ENCODE measurements at regions not wholly inside any gene's neighbourhood (a gene's known extent, or its start where the extent isn't known, plus 50 kb on each side); places are given as distances from the start of the nearest gene placed in this dataset.

GRCh38 chr12:24039113-24039525, 89.6 kb upstream of the SOX5 start:
- Histone ChIP-seq H2AFZ (ENCODE audit: low read depth, low read length, poor library complexity, severe bottlenecking) (no peak overlapping the region), H3K9me2 (ENCODE audit: insufficient read depth) (no peaks in the 10 kb centered on the region), H3K9ac (ENCODE audit: low read length) (no peak overlapping the region), H4K20me1 (ENCODE audit: insufficient read depth) (no peaks in the 10 kb centered on the region), H3K4me1 (ENCODE audit: control insufficient read depth in 1 of 2, insufficient read depth in 2 of 2, low read length in 2 of 2) (no peaks in the 10 kb centered on the region), H3K9me3 (ENCODE audit: control insufficient read depth in 1 of 2, insufficient read depth in 1 of 2, low read depth in 1 of 2, low read length in 2 of 2) (peaks cover 0 to 19% of the 10 kb centered on the region in 2 experiments; a peak in 3 of 4 replicates), H3K79me2 (ENCODE audit: insufficient read depth, low read length) (no peaks in the 10 kb centered on the region), H3K27me3 (ENCODE audit: insufficient read depth, low read length) (no peaks in the 10 kb centered on the region), H3K36me3 (ENCODE audit: control insufficient read depth in 1 of 2, insufficient read depth in 2 of 2, low read length in 2 of 2) (no peaks in the 10 kb centered on the region), H3K4me3 (replicated peaks in 1 of 2; ENCODE audit: low read depth in 1 of 2, low read length in 2 of 2) (no peak overlapping the region), H3K4me2 (ENCODE audit: low read length) (no peak overlapping the region), H3K27ac (ENCODE audit: low read depth, low read length) (no peak overlapping the region)
- no peak for TF ChIP-seq POLR2A (IDR thresholded peaks at IDR 0.05; ENCODE audit: borderline replicate concordance, extremely low read depth, insufficient read depth, insufficient read length)
- no peak for TF ChIP-seq ZNF274 (IDR thresholded peaks at IDR 0.05; ENCODE audit: low read depth, low read length)
- no peak for TF ChIP-seq EGR1 (IDR thresholded peaks at IDR 0.05; ENCODE audit: low read depth)
- no peak for TF ChIP-seq ELF1 (IDR thresholded peaks at IDR 0.05; ENCODE audit: borderline replicate concordance, low read depth)
- ChIA-PET RAD21 (ENCODE audit: low non-redundant PET in 1 of 2, low total read pairs in 2 of 2, uncharacterized antibody in 2 of 2, unreplicated experiment in 2 of 2) (no interaction called here), CTCF (no interaction called here), POLR2A (no interaction called here)
- no TSS peak for BruUV-seq (replicated peaks)
- DNase-seq (ENCODE audit: low read depth, low spot score) (no peak), ATAC-seq (no peak)
- intact Hi-C loops (cut with micrococcal nuclease), result no loop called here

GRCh38 chr12:24038211-24038997, 88.9 kb upstream of the SOX5 start:
- peaks cover 0 to 19% of the 10 kb centered on the region in 2 experiments; a peak in 3 of 4 replicates for H3K9me3 ChIP-seq (ENCODE audit: control insufficient read depth in 1 of 2, insufficient read depth in 1 of 2, low read depth in 1 of 2, low read length in 2 of 2)
- RAD21 ChIA-PET (ENCODE audit: low non-redundant PET in 1 of 2, low total read pairs in 2 of 2, uncharacterized antibody in 2 of 2, unreplicated experiment in 2 of 2), result no interaction called here
- TF ChIP-seq SP1 (IDR thresholded peaks at IDR 0.05; ENCODE audit: low read depth) (no peak), SIN3A (IDR thresholded peaks at IDR 0.05; ENCODE audit: low read depth) (no peak), CTCF (IDR thresholded peaks at IDR 0.05 in 2 of 3, conservative IDR thresholded peaks at IDR 0.05 in 1 of 3; ENCODE audit: borderline replicate concordance in 1 of 3, insufficient read depth in 1 of 3, low read depth in 2 of 3, low read length in 2 of 3) (no peak), SRF (IDR thresholded peaks at IDR 0.05; ENCODE audit: low read depth) (no peak), EGR1 (IDR thresholded peaks at IDR 0.05; ENCODE audit: low read depth) (no peak), EZH2phosphoT487 (IDR thresholded peaks at IDR 0.05; ENCODE audit: borderline replicate concordance) (no peak), ZBTB33 (IDR thresholded peaks at IDR 0.05; ENCODE audit: extremely low read depth, insufficient replicate concordance, low read length) (no peak), YY1 (IDR thresholded peaks at IDR 0.05; ENCODE audit: extremely low read depth, insufficient replicate concordance, low read depth, low read length) (no peak), FOSL1 (IDR thresholded peaks at IDR 0.05; ENCODE audit: low read depth) (no peak), CBX3 (IDR thresholded peaks at IDR 0.05; ENCODE audit: low read depth) (no peak), MAX (IDR thresholded peaks at IDR 0.05) (no peak), TCF7L2 (IDR thresholded peaks at IDR 0.05; ENCODE audit: borderline replicate concordance, extremely low read depth, insufficient read depth, insufficient read length) (no peak), JUND (IDR thresholded peaks at IDR 0.05) (no peak), POLR2AphosphoS5 (IDR thresholded peaks at IDR 0.05; ENCODE audit: low read depth, low read length) (no peak), ELF1 (IDR thresholded peaks at IDR 0.05; ENCODE audit: borderline replicate concordance, low read depth) (no peak)

More at GRCh38 chr12:24038211-24038997, 88.9 kb upstream of the SOX5 start:
- Histone ChIP-seq H3K79me2 (ENCODE audit: insufficient read depth, low read length) (no peaks in the 10 kb centered on the region), H3K27ac (ENCODE audit: low read depth, low read length) (no peak overlapping the region), H3K4me3 (replicated peaks in 1 of 2; ENCODE audit: low read depth in 1 of 2, low read length in 2 of 2) (no peak overlapping the region), H3K27me3 (ENCODE audit: insufficient read depth, low read length) (no peaks in the 10 kb centered on the region), H2AFZ (ENCODE audit: low read depth, low read length, poor library complexity, severe bottlenecking) (no peak overlapping the region), H3K9me2 (ENCODE audit: insufficient read depth) (no peaks in the 10 kb centered on the region), H3K4me2 (ENCODE audit: low read length) (no peak overlapping the region), H3K4me1 (ENCODE audit: control insufficient read depth in 1 of 2, insufficient read depth in 2 of 2, low read length in 2 of 2) (no peaks in the 10 kb centered on the region), H4K20me1 (ENCODE audit: insufficient read depth) (no peaks in the 10 kb centered on the region), H3K9ac (ENCODE audit: low read length) (no peak overlapping the region), H3K36me3 (ENCODE audit: control insufficient read depth in 1 of 2, insufficient read depth in 2 of 2, low read length in 2 of 2) (no peaks in the 10 kb centered on the region)
- CTCF ChIA-PET, result no interaction called here
- ATAC-seq (no peak), DNase-seq (ENCODE audit: low read depth, low spot score) (no peak)
- BruUV-seq (replicated peaks), result no TSS peak
- POLR2A ChIA-PET, result no interaction called here
- intact Hi-C loops (cut with micrococcal nuclease), result no loop called here

All from HCT116 (cell line).